Lower lobe of right lung (tissue), 2 donors: ENCODE measurements at regions not wholly inside any gene's neighbourhood (a gene's known extent, or its start where the extent isn't known, plus 50 kb on each side); places are given as distances from the start of the nearest gene placed in this dataset.

Experiments
- ATAC-seq, 2 donors: fragments of 200-7000 bp; cut with Tn5 transposase; one replicate each; pipeline ENCODE4 v1.9.1; 2020 to 2022; ENCODE audit warnings: mild to moderate bottlenecking in 2 of 2, moderate library complexity in 2 of 2
- DNase-seq: peaks from one replicate; pipeline ENCODE4 v3.0.0-alpha.2; 2020
- H3K27ac ChIP-seq: fragments of 200-600 bp; one replicate; pipeline ENCODE4 v1.8.0; 2022
- H3K27me3 ChIP-seq: fragments of 200-600 bp; one replicate; pipeline ENCODE4 v1.8.0; 2022; ENCODE audit warnings: low read depth
- H3K36me3 ChIP-seq: fragments of 200-600 bp; one replicate; pipeline ENCODE4 v1.8.0; 2022; ENCODE audit warnings: mild to moderate bottlenecking
- H3K4me1 ChIP-seq: fragments of 200-600 bp; one replicate; pipeline ENCODE4 v1.8.0; 2022
- H3K4me3 ChIP-seq: fragments of 200-600 bp; one replicate; pipeline ENCODE4 v1.8.0; 2022; ENCODE audit warnings: mild to moderate bottlenecking
- H3K9me3 ChIP-seq: fragments of 200-600 bp; one replicate; pipeline ENCODE4 v1.8.0; 2022
- CTCF ChIP-seq: fragments of 200-600 bp; IDR thresholded peaks from one replicate; pipeline ENCODE4 v1.8.0; 2022; ENCODE audit warnings: antibody characterized with exemption, mild to moderate bottlenecking
- intact Hi-C: fragments of 100-400 bp; cut with DNase I; formaldehyde crosslinking; loops from one replicate; pipeline ENCODE4 v1.11.0; 2022
- donor health status: DM: no; HTN: yes; CAD: no; lungs with severe emphysema.

GRCh38 chr10:3684891-3685290, 100.1 kb downstream of the KLF6 start:
- no peaks in the 10 kb centered on the region for H3K27me3 ChIP-seq
- DNase-seq: no peak
- TF ChIP-seq CTCF: no peak
- H3K4me1 ChIP-seq: no peaks in the 10 kb centered on the region
- H3K36me3 ChIP-seq: no peaks in the 10 kb centered on the region
- intact Hi-C loops: no loop called here
- no peak overlapping the region for H3K27ac ChIP-seq
- H3K4me3 ChIP-seq: no peak overlapping the region
- no peak for ATAC-seq
- no peaks in the 10 kb centered on the region for H3K9me3 ChIP-seq

GRCh38 chr10:3683560-3683959, 101.4 kb downstream of the KLF6 start:
- H3K9me3 ChIP-seq: no peaks in the 10 kb centered on the region
- H3K4me1 ChIP-seq: no peaks in the 10 kb centered on the region
- no peak overlapping the region for H3K27ac ChIP-seq
- H3K4me3 ChIP-seq: no peak overlapping the region
- no peaks in the 10 kb centered on the region for H3K36me3 ChIP-seq
- ATAC-seq: no peak
- no peaks in the 10 kb centered on the region for H3K27me3 ChIP-seq
- intact Hi-C loops: no loop called here
- no peak for DNase-seq
- TF ChIP-seq CTCF: no peak

GRCh38 chr10:3682745-3683144, 102.3 kb downstream of the KLF6 start:
- H3K36me3 ChIP-seq: no peaks in the 10 kb centered on the region
- intact Hi-C loops: no loop called here
- no peak overlapping the region for H3K27ac ChIP-seq
- DNase-seq (no peak), ATAC-seq (no peak)
- TF ChIP-seq CTCF: no peak
- no peak overlapping the region for H3K4me3 ChIP-seq
- no peaks in the 10 kb centered on the region for H3K4me1 ChIP-seq
- no peaks in the 10 kb centered on the region for H3K27me3 ChIP-seq
- no peaks in the 10 kb centered on the region for H3K9me3 ChIP-seq

- Histone ChIP-seq H3K36me3 (no peaks in the 10 kb centered on the region), H3K4me1 (no peaks in the 10 kb centered on the region), H3K4me3 (no peak overlapping the region), H3K27ac (no peak overlapping the region), H3K9me3 (no peaks in the 10 kb centered on the region), H3K27me3 (no peaks in the 10 kb centered on the region)
- no peak for ATAC-seq
- intact Hi-C loops: no loop called here
- DNase-seq: no peak
- no peak for TF ChIP-seq CTCF
These were observed 103.1 kb downstream of the KLF6 start for GRCh38 chr10:3681642-3682554.

- Histone ChIP-seq H3K27me3 (no peaks in the 10 kb centered on the region), H3K9me3 (no peaks in the 10 kb centered on the region), H3K27ac (no peak overlapping the region), H3K4me3 (no peak overlapping the region), H3K4me1 (no peaks in the 10 kb centered on the region), H3K36me3 (no peaks in the 10 kb centered on the region)
- intact Hi-C loops: no loop called here
- no peak for TF ChIP-seq CTCF
- no peak for ATAC-seq
- DNase-seq: no peak
These were observed 104.9 kb downstream of the KLF6 start for GRCh38 chr10:3679950-3680629.
